Central memory CD8-positive, alpha-beta T cell (primary cell): ENCODE measurements at regions not wholly inside any gene's neighbourhood (a gene's known extent, or its start where the extent isn't known, plus 50 kb on each side); places are given as distances from the start of the nearest gene placed in this dataset.

Source experiments
- ATAC-seq: fragments of 150-1000 bp; cut with Tn5 transposase; replicated peaks from 2 replicates; pipeline ENCODE4 v1.10.0; 2022; ENCODE audit warnings: mild to moderate bottlenecking, moderate FRiP score, moderate number of reproducible peaks; ENCODE audit not compliant: poor library complexity, severe bottlenecking; ENCODE audit errors: extremely low read depth
- DNase-seq, 2 donors: peaks; one replicate each; pipeline ENCODE4 v3.0.0; 2021; ENCODE audit warnings: low spot score in 2 of 2
- H3K27ac Mint-ChIP-seq: one replicate; pipeline ENCODE4 v1.8.0; 2022; ENCODE audit warnings: low read depth, mild to moderate bottlenecking, moderate library complexity, mixed read lengths
- H3K27me3 Mint-ChIP-seq: one replicate; pipeline ENCODE4 v1.8.0; 2022; ENCODE audit warnings: mixed read lengths
- H3K36me3 Mint-ChIP-seq: one replicate; pipeline ENCODE4 v1.8.0; 2022; ENCODE audit warnings: mild to moderate bottlenecking, moderate library complexity, mixed read lengths; ENCODE audit not compliant: insufficient read depth
- H3K4me1 Mint-ChIP-seq: one replicate; pipeline ENCODE4 v1.8.0; 2022; ENCODE audit warnings: mixed read lengths
- H3K4me3 Mint-ChIP-seq: one replicate; pipeline ENCODE4 v1.8.0; 2022; ENCODE audit warnings: mild to moderate bottlenecking, moderate library complexity, mixed read lengths
- H3K9me3 Mint-ChIP-seq: one replicate; pipeline ENCODE4 v1.8.0; 2022; ENCODE audit warnings: mixed read lengths

- no peaks in the 10 kb centered on the region for H3K27me3 Mint-ChIP-seq
- no peaks in the 10 kb centered on the region for H3K36me3 Mint-ChIP-seq
- H3K4me1 Mint-ChIP-seq = no peaks in the 10 kb centered on the region
- H3K27ac Mint-ChIP-seq = no peak overlapping the region
- no peak for DNase-seq
- no peak for ATAC-seq
- peaks cover 6% of the 10 kb centered on the region for H3K9me3 Mint-ChIP-seq
- H3K4me3 Mint-ChIP-seq = no peak overlapping the region
Measured at GRCh38 chr10:130875116-130875515, 436.4 kb downstream of the TCERG1L start.

GRCh38 chr10:130875897-130876472, 435.5 kb downstream of the TCERG1L start:
- Mint-ChIP-seq H3K4me3 (no peak overlapping the region), H3K9me3 (peaks cover 6% of the 10 kb centered on the region), H3K36me3 (no peaks in the 10 kb centered on the region), H3K27ac (no peak overlapping the region), H3K4me1 (no peaks in the 10 kb centered on the region), H3K27me3 (no peaks in the 10 kb centered on the region)
- ATAC-seq (no peak), DNase-seq (no peak)

GRCh38 chr10:130877126-130877525, 434.4 kb downstream of the TCERG1L start:
- Mint-ChIP-seq H3K27me3 (no peaks in the 10 kb centered on the region), H3K27ac (no peak overlapping the region), H3K4me1 (no peaks in the 10 kb centered on the region), H3K36me3 (no peaks in the 10 kb centered on the region), H3K4me3 (no peak overlapping the region), H3K9me3 (peaks cover 6% of the 10 kb centered on the region)
- ATAC-seq = no peak
- no peak for DNase-seq

GRCh38 chr10:130878131-130878530, 433.4 kb downstream of the TCERG1L start:
- H3K4me1 Mint-ChIP-seq = no peaks in the 10 kb centered on the region
- no peaks in the 10 kb centered on the region for H3K36me3 Mint-ChIP-seq
- H3K9me3 Mint-ChIP-seq = peaks cover 6% of the 10 kb centered on the region
- no peak overlapping the region for H3K4me3 Mint-ChIP-seq
- H3K27ac Mint-ChIP-seq = no peak overlapping the region
- DNase-seq (no peak), ATAC-seq (no peak)
- no peaks in the 10 kb centered on the region for H3K27me3 Mint-ChIP-seq

- Mint-ChIP-seq H3K27me3 (no peaks in the 10 kb centered on the region), H3K27ac (no peak overlapping the region), H3K9me3 (no peaks in the 10 kb centered on the region), H3K4me3 (no peak overlapping the region), H3K36me3 (no peaks in the 10 kb centered on the region), H3K4me1 (no peaks in the 10 kb centered on the region)
- ATAC-seq = no peak
- no peak for DNase-seq
Measured at GRCh38 chr10:130882906-130883305, 428.6 kb downstream of the TCERG1L start.

- Mint-ChIP-seq H3K9me3 (no peaks in the 10 kb centered on the region), H3K36me3 (no peaks in the 10 kb centered on the region), H3K27me3 (no peaks in the 10 kb centered on the region), H3K27ac (no peak overlapping the region), H3K4me1 (no peaks in the 10 kb centered on the region), H3K4me3 (no peak overlapping the region)
- ATAC-seq (no peak), DNase-seq (no peak)
Measured at GRCh38 chr10:130884456-130884855, 427.1 kb downstream of the TCERG1L start.

GRCh38 chr10:130885021-130885655, 426.4 kb downstream of the TCERG1L start:
- no peak overlapping the region for H3K27ac Mint-ChIP-seq
- no peaks in the 10 kb centered on the region for H3K9me3 Mint-ChIP-seq
- H3K4me1 Mint-ChIP-seq = no peaks in the 10 kb centered on the region
- H3K27me3 Mint-ChIP-seq = no peaks in the 10 kb centered on the region
- H3K36me3 Mint-ChIP-seq = no peaks in the 10 kb centered on the region
- no peak overlapping the region for H3K4me3 Mint-ChIP-seq
- ATAC-seq (no peak), DNase-seq (no peak)

- DNase-seq (no peak), ATAC-seq (no peak)
- Mint-ChIP-seq H3K36me3 (no peaks in the 10 kb centered on the region), H3K27ac (no peak overlapping the region), H3K4me1 (no peaks in the 10 kb centered on the region), H3K27me3 (no peaks in the 10 kb centered on the region), H3K4me3 (no peak overlapping the region), H3K9me3 (no peaks in the 10 kb centered on the region)
Measured at GRCh38 chr10:130887170-130887569, 424.4 kb downstream of the TCERG1L start.

- H3K4me3 Mint-ChIP-seq = no peak overlapping the region
- ATAC-seq (no peak), DNase-seq (no peak)
- no peaks in the 10 kb centered on the region for H3K4me1 Mint-ChIP-seq
- H3K9me3 Mint-ChIP-seq = no peaks in the 10 kb centered on the region
- H3K27me3 Mint-ChIP-seq = no peaks in the 10 kb centered on the region
- H3K27ac Mint-ChIP-seq = no peak overlapping the region
- no peaks in the 10 kb centered on the region for H3K36me3 Mint-ChIP-seq
Measured at GRCh38 chr10:130888493-130888892, 423.0 kb downstream of the TCERG1L start.

- ATAC-seq (no peak), DNase-seq (no peak)
- H3K27me3 Mint-ChIP-seq = no peaks in the 10 kb centered on the region
- H3K36me3 Mint-ChIP-seq = no peaks in the 10 kb centered on the region
- H3K9me3 Mint-ChIP-seq = no peaks in the 10 kb centered on the region
- no peak overlapping the region for H3K4me3 Mint-ChIP-seq
- H3K27ac Mint-ChIP-seq = no peak overlapping the region
- H3K4me1 Mint-ChIP-seq = no peaks in the 10 kb centered on the region
Measured at GRCh38 chr10:130889240-130889639, 422.3 kb downstream of the TCERG1L start.

GRCh38 chr10:130889780-130890179, 421.7 kb downstream of the TCERG1L start:
- ATAC-seq (no peak), DNase-seq (no peak)
- Mint-ChIP-seq H3K4me3 (no peak overlapping the region), H3K9me3 (no peaks in the 10 kb centered on the region), H3K27me3 (no peaks in the 10 kb centered on the region), H3K4me1 (no peaks in the 10 kb centered on the region), H3K27ac (no peak overlapping the region), H3K36me3 (no peaks in the 10 kb centered on the region)

- ATAC-seq (no peak), DNase-seq (no peak)
- H3K9me3 Mint-ChIP-seq = peaks cover 5% of the 10 kb centered on the region
- H3K36me3 Mint-ChIP-seq = no peaks in the 10 kb centered on the region
- H3K4me3 Mint-ChIP-seq = no peak overlapping the region
- H3K27ac Mint-ChIP-seq = no peak overlapping the region
- H3K4me1 Mint-ChIP-seq = no peaks in the 10 kb centered on the region
- no peaks in the 10 kb centered on the region for H3K27me3 Mint-ChIP-seq
Measured at GRCh38 chr10:130891066-130891465, 420.5 kb downstream of the TCERG1L start.

GRCh38 chr10:130894471-130894870, 417.1 kb downstream of the TCERG1L start:
- no peaks in the 10 kb centered on the region for H3K27me3 Mint-ChIP-seq
- H3K4me3 Mint-ChIP-seq = no peak overlapping the region
- no peaks in the 10 kb centered on the region for H3K4me1 Mint-ChIP-seq
- H3K9me3 Mint-ChIP-seq = peaks cover 5% of the 10 kb centered on the region
- no peak for DNase-seq
- no peak overlapping the region for H3K27ac Mint-ChIP-seq
- no peaks in the 10 kb centered on the region for H3K36me3 Mint-ChIP-seq
- ATAC-seq = no peak
